ENCODE measurements at regions not wholly inside any gene's neighbourhood (a gene's known extent, or its start where the extent isn't known, plus 50 kb on each side); places are given as distances from the start of the nearest gene placed in this dataset.

DNA sequence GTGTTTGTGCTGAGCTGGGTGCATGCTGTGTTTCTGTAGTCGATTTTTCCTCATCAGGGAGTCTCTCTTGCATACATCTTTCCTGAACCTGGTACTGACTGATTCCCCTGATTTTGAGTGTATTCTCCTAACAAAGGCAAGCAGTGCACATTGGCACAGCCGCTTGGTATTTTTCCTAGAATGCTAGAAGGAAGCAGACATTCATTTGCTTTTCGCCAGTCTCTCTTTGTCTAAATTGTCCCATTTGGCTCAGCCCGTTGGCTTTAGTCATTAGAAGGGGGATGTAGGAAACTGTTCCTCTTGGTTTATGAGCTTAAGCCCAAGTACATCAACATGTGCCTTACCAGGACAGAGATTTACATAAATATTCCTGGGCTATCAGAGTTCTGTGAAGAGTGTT lies 266.1 kb upstream of the TMTC4 start (continued):
- TF ChIP-seq, protein P1, sequence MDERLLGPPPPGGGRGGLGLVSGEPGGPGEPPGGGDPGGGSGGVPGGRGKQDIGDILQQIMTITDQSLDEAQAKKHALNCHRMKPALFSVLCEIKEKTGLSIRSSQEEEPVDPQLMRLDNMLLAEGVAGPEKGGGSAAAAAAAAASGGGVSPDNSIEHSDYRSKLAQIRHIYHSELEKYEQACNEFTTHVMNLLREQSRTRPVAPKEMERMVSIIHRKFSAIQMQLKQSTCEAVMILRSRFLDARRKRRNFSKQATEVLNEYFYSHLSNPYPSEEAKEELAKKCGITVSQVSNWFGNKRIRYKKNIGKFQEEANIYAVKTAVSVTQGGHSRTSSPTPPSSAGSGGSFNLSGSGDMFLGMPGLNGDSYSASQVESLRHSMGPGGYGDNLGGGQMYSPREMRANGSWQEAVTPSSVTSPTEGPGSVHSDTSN (CRISPR knock-in tag; IDR thresholded peaks at IDR 0.05; ENCODE audit: low read depth), result no peak
- TF ChIP-seq, protein P1 (tag; conservative IDR thresholded peaks at IDR 0.05; ENCODE audit: low read depth), result no peak
- no peak for TF ChIP-seq POU5F1 (IDR thresholded peaks at IDR 0.05; ENCODE audit: borderline replicate concordance, low read depth, low read length, partially characterized antibody)
- no peak for TF ChIP-seq ILF3 (IDR thresholded peaks at IDR 0.05; ENCODE audit: borderline replicate concordance)
- TF ChIP-seq ZNF695 (CRISPR knock-in tag; IDR thresholded peaks at IDR 0.05), result no peak
- TF ChIP-seq, protein P2, sequence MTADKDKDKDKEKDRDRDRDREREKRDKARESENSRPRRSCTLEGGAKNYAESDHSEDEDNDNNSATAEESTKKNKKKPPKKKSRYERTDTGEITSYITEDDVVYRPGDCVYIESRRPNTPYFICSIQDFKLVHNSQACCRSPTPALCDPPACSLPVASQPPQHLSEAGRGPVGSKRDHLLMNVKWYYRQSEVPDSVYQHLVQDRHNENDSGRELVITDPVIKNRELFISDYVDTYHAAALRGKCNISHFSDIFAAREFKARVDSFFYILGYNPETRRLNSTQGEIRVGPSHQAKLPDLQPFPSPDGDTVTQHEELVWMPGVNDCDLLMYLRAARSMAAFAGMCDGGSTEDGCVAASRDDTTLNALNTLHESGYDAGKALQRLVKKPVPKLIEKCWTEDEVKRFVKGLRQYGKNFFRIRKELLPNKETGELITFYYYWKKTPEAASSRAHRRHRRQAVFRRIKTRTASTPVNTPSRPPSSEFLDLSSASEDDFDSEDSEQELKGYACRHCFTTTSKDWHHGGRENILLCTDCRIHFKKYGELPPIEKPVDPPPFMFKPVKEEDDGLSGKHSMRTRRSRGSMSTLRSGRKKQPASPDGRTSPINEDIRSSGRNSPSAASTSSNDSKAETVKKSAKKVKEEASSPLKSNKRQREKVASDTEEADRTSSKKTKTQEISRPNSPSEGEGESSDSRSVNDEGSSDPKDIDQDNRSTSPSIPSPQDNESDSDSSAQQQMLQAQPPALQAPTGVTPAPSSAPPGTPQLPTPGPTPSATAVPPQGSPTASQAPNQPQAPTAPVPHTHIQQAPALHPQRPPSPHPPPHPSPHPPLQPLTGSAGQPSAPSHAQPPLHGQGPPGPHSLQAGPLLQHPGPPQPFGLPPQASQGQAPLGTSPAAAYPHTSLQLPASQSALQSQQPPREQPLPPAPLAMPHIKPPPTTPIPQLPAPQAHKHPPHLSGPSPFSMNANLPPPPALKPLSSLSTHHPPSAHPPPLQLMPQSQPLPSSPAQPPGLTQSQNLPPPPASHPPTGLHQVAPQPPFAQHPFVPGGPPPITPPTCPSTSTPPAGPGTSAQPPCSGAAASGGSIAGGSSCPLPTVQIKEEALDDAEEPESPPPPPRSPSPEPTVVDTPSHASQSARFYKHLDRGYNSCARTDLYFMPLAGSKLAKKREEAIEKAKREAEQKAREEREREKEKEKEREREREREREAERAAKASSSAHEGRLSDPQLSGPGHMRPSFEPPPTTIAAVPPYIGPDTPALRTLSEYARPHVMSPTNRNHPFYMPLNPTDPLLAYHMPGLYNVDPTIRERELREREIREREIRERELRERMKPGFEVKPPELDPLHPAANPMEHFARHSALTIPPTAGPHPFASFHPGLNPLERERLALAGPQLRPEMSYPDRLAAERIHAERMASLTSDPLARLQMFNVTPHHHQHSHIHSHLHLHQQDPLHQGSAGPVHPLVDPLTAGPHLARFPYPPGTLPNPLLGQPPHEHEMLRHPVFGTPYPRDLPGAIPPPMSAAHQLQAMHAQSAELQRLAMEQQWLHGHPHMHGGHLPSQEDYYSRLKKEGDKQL (CRISPR knock-in tag; IDR thresholded peaks at IDR 0.05; ENCODE audit: borderline replicate concordance), result no peak
- no peak for TF ChIP-seq TEAD4 (IDR thresholded peaks at IDR 0.05; ENCODE audit: low read length)
- no peak for TF ChIP-seq TEAD4 (CRISPR knock-in tag; IDR thresholded peaks at IDR 0.05; ENCODE audit: borderline replicate concordance)
- TF ChIP-seq ZFX (CRISPR knock-in tag; IDR thresholded peaks at IDR 0.05), result no peak
- no peak for TF ChIP-seq ZNF830 (CRISPR knock-in tag; IDR thresholded peaks at IDR 0.05)
- TF ChIP-seq JUNB (CRISPR knock-in tag; conservative IDR thresholded peaks at IDR 0.05), result no peak
- TF ChIP-seq NONO (IDR thresholded peaks at IDR 0.05; ENCODE audit: low read depth in 2 of 2, low read length in 1 of 2), result no peak
- TF ChIP-seq, protein P3, sequence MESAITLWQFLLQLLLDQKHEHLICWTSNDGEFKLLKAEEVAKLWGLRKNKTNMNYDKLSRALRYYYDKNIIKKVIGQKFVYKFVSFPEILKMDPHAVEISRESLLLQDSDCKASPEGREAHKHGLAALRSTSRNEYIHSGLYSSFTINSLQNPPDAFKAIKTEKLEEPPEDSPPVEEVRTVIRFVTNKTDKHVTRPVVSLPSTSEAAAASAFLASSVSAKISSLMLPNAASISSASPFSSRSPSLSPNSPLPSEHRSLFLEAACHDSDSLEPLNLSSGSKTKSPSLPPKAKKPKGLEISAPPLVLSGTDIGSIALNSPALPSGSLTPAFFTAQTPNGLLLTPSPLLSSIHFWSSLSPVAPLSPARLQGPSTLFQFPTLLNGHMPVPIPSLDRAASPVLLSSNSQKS (CRISPR knock-in tag; IDR thresholded peaks at IDR 0.05), result no peak
